ENCODE measurements at regions not wholly inside any gene's neighbourhood (a gene's known extent, or its start where the extent isn't known, plus 50 kb on each side); places are given as distances from the start of the nearest gene placed in this dataset.

- no peaks in the 10 kb centered on the region for H3K27me3 ChIP-seq
- ATAC-seq (peak in 6 of 8 donors; percentile 26 to 80 (median 58)), DNase-seq (no peak)
- peak overlapping the region; percentile 3 to 82 (median 64) for H3K27ac ChIP-seq
- 53 to 67% methylated on average over 7 of the region's 7 CpGs for WGBS, 2 donors
- H3K4me1 ChIP-seq: peaks cover 0 to 27% (median 4%) of the 10 kb centered on the region in 9 donors
- H3K9me3 ChIP-seq: no peaks in the 10 kb centered on the region
- no peaks in the 10 kb centered on the region for H3K36me3 ChIP-seq
- intact Hi-C loops (cut with DNase I): loop anchor here in 5 of 10 donors (5.0 to 10.0 kb wide), 6 partner anchors 59 to 218 kb away; partner anchors contain the start of gene GJA1 (in 4 of the 5)
- TF ChIP-seq, protein P1, sequence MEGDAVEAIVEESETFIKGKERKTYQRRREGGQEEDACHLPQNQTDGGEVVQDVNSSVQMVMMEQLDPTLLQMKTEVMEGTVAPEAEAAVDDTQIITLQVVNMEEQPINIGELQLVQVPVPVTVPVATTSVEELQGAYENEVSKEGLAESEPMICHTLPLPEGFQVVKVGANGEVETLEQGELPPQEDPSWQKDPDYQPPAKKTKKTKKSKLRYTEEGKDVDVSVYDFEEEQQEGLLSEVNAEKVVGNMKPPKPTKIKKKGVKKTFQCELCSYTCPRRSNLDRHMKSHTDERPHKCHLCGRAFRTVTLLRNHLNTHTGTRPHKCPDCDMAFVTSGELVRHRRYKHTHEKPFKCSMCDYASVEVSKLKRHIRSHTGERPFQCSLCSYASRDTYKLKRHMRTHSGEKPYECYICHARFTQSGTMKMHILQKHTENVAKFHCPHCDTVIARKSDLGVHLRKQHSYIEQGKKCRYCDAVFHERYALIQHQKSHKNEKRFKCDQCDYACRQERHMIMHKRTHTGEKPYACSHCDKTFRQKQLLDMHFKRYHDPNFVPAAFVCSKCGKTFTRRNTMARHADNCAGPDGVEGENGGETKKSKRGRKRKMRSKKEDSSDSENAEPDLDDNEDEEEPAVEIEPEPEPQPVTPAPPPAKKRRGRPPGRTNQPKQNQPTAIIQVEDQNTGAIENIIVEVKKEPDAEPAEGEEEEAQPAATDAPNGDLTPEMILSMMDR (IDR thresholded peaks at IDR 0.05): no peak
- H3K4me3 ChIP-seq: no peak overlapping the region
These were observed 217.5 kb downstream of the GJA1 start for GRCh38 chr6:121652726-121653623.

GRCh38 chr6:121653624-121654008 is 218.2 kb downstream of the GJA1 start:
- TF ChIP-seq, protein P1 (IDR thresholded peaks at IDR 0.05): no peak
- H3K27me3 ChIP-seq: no peaks in the 10 kb centered on the region
- 88 to 93% methylated on average over 11 of the region's 11 CpGs for WGBS, 2 donors
- intact Hi-C loops (cut with DNase I): loop anchor here in 5 of 10 donors (5.0 to 10.0 kb wide), 6 partner anchors 59 to 219 kb away; partner anchors contain the start of gene GJA1 (in 4 of the 5)
- peaks cover 0 to 27% (median 4%) of the 10 kb centered on the region in 9 donors for H3K4me1 ChIP-seq
- no peak for DNase-seq
- no peak for ATAC-seq
- H3K9me3 ChIP-seq: no peaks in the 10 kb centered on the region
- peak overlapping the region in 8 of 10 donors; percentile 17 to 82 (median 68) for H3K27ac ChIP-seq
- H3K4me3 ChIP-seq: no peak overlapping the region
- H3K36me3 ChIP-seq: no peaks in the 10 kb centered on the region

DNA sequence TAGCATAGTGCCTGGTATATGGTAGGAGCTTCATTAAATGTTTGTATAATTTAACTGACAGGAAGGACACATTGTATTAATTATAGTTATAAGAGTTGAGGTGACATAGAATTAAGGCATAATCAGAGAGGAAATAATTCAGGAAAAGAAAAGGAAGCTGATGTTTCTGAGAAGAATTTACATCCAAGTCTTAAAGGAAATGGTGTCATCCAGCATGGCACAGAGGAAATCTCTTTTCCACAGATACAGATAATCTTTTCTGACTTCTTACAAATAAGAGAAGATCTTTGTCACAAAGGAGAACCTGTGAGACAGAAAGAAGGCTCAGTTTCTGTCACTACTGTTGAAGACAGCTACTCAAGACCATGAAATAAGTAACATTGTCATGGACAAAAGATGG is 222.5 kb downstream of the GJA1 start:
- Histone ChIP-seq H3K36me3 (no peaks in the 10 kb centered on the region), H3K9me3 (no peaks in the 10 kb centered on the region), H3K27me3 (no peaks in the 10 kb centered on the region), H3K4me3 (no peak overlapping the region), H3K4me1 (peaks cover 0 to 11% (median 4%) of the 10 kb centered on the region in 9 donors), H3K27ac (no peak overlapping the region)
- DNase-seq (no peak), ATAC-seq (no peak)
- intact Hi-C loops (cut with DNase I): loop anchor here in 4 of 10 donors (5.0 to 10.0 kb wide), 4 partner anchors 59 to 223 kb away; partner anchors contain the start of gene GJA1 (in 2 of the 4)
- TF ChIP-seq, protein P1 (IDR thresholded peaks at IDR 0.05): no peak

DNA sequence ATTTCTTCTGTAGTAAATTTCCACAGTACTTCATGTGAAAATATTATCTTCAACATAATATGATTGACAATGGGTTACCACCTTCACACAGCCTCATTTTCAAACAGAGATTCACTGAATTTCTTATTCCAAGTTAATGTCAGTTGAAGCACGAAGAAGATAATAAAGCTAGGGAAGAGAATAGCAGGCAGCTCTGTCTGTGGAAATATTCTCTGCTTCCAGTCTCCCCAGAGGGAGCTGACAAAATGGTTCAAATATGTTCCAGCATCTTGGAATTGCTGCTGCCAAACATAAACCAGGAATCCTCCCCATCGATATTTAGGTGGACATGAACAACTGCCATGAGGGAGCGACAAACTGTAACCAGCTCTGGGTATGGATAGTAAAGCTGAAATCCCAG is 224.8 kb downstream of the GJA1 start:
- DNase-seq (no peak), ATAC-seq (no peak)
- no peak overlapping the region for H3K4me3 ChIP-seq
- intact Hi-C loops (cut with DNase I): loop anchor here in 5 of 10 donors (10.0 kb wide), 4 partner anchors 115 to 225 kb away; partner anchors contain the start of gene GJA1 (in 1 of the 5)
- WGBS, 2 donors: 63 to 75% methylated on average over 3 of the region's 3 CpGs
- peaks cover 0 to under 1% (median 0%) of the 10 kb centered on the region in 9 donors for H3K4me1 ChIP-seq
- H3K9me3 ChIP-seq: no peaks in the 10 kb centered on the region
- no peak overlapping the region for H3K27ac ChIP-seq
- no peaks in the 10 kb centered on the region for H3K27me3 ChIP-seq
- TF ChIP-seq, protein P1 (IDR thresholded peaks at IDR 0.05): no peak
- no peaks in the 10 kb centered on the region for H3K36me3 ChIP-seq

Measured in heart right ventricle (tissue), 16 donors.